ENCODE measurements at regions not wholly inside any gene's neighbourhood (a gene's known extent, or its start where the extent isn't known, plus 50 kb on each side); places are given as distances from the start of the nearest gene placed in this dataset.

DNA sequence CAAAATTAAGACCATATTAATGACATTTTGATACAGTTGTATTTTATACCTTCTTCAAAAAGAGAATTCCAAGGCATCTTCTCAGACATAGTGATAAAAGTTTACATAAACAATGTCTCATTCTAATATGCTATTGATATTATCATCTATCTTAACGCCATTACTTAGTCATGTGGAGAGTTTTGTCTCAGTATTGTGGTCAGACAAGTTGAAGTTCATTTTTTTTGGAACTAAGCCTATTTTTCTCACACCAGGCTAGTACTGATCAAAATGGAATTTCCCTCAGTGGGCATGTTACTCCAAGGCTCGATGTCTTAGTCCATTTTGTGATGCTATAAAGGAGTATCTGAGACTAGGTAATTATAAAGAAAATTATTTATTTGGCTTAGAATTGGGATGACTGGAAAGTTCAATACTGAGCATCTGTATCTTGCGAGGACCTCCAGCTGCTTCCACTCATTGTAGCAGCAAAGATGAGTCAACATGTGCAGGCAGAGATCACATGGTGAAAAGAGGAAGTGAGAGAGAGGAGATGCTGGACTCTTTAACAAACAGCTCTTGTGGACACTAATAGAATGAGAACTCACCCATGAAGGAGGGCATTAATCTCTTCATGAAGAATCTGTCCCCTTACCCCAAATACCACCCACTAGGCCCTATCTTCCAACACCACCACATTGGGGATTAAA, 825.5 kb upstream of the MANEA start:
- Histone ChIP-seq H3K36me3 (ENCODE audit: low read depth, missing control alignments) (no peaks in the 10 kb centered on the region), H3K4me3 (no peak overlapping the region), H3K27me3 (no peaks in the 10 kb centered on the region), H3K27ac (no peak overlapping the region), H3K4me1 (no peaks in the 10 kb centered on the region), H3K9me3 (no peaks in the 10 kb centered on the region)
- intact Hi-C loops (cut with DNase I; ENCODE audit: low total_unique reads): no loop called here
- TF ChIP-seq, protein P1, sequence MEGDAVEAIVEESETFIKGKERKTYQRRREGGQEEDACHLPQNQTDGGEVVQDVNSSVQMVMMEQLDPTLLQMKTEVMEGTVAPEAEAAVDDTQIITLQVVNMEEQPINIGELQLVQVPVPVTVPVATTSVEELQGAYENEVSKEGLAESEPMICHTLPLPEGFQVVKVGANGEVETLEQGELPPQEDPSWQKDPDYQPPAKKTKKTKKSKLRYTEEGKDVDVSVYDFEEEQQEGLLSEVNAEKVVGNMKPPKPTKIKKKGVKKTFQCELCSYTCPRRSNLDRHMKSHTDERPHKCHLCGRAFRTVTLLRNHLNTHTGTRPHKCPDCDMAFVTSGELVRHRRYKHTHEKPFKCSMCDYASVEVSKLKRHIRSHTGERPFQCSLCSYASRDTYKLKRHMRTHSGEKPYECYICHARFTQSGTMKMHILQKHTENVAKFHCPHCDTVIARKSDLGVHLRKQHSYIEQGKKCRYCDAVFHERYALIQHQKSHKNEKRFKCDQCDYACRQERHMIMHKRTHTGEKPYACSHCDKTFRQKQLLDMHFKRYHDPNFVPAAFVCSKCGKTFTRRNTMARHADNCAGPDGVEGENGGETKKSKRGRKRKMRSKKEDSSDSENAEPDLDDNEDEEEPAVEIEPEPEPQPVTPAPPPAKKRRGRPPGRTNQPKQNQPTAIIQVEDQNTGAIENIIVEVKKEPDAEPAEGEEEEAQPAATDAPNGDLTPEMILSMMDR (IDR thresholded peaks at IDR 0.05): no peak
- no peak for TF ChIP-seq POLR2A (IDR thresholded peaks at IDR 0.05)
- 65 to 82% methylated on average over 3 of the region's 3 CpGs for WGBS, 2 donors
- no peak for DNase-seq

DNA sequence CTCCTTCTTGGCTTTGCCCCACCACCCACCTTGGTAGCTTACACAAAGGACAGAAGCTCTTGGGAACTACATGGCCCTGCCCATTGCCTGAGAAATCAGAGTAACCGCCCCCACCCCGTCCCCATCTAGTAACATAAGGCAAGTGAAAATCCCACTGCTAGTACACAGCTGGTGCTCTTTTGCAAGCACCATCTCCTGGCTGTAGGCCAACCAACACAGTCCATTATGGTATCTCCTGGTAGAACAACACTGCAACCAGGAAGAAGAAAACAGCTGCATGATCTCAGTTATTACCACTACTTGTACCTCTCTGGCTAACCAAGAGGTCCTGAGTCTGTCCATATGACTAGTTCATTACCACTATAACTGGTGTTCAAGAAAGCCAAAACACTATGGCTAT, 841.1 kb upstream of the MANEA start:
- no peaks in the 10 kb centered on the region for H3K36me3 ChIP-seq (ENCODE audit: low read depth, missing control alignments)
- no peak for TF ChIP-seq POLR2A (IDR thresholded peaks at IDR 0.05)
- TF ChIP-seq, protein P1 (IDR thresholded peaks at IDR 0.05): no peak
- no peak overlapping the region for H3K4me3 ChIP-seq
- no peaks in the 10 kb centered on the region for H3K9me3 ChIP-seq
- H3K27me3 ChIP-seq: no peaks in the 10 kb centered on the region
- no peak overlapping the region for H3K27ac ChIP-seq
- H3K4me1 ChIP-seq: no peaks in the 10 kb centered on the region
- DNase-seq: no peak
- intact Hi-C loops (cut with DNase I; ENCODE audit: low total_unique reads): no loop called here
- 94% methylated on average over 2 of the region's 2 CpGs for WGBS, 2 donors

- Histone ChIP-seq H3K27ac (no peak overlapping the region), H3K4me3 (no peak overlapping the region), H3K36me3 (ENCODE audit: low read depth, missing control alignments) (no peaks in the 10 kb centered on the region), H3K4me1 (no peaks in the 10 kb centered on the region), H3K27me3 (no peaks in the 10 kb centered on the region), H3K9me3 (no peaks in the 10 kb centered on the region)
- 66 to 67% methylated on average over 7 of the region's 7 CpGs for WGBS, 2 donors
- TF ChIP-seq, protein P1 (IDR thresholded peaks at IDR 0.05): no peak
- TF ChIP-seq POLR2A (IDR thresholded peaks at IDR 0.05): no peak
- DNase-seq: no peak
- intact Hi-C loops (cut with DNase I; ENCODE audit: low total_unique reads): no loop called here
Measured at GRCh38 chr6:94735270-94735669, 842.1 kb upstream of the MANEA start.

DNA sequence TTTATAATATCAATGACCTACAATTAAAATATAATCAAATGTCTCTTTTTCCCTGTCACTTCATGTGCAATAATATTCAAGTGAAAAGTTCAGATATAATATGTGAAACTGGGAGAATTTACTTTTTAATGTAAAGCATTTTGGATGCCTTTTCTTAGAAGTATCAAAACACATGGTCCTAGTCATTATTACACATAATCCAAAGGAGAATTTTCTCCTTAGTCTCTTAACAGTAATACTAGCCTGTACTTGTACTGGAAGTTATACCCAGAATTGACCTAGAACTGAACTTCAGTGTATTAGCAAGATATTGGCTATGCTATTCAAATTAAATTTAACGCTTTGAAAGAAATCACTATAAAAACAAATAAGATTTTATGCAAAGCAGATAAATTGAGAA, 842.6 kb upstream of the MANEA start:
- Histone ChIP-seq H3K9me3 (no peaks in the 10 kb centered on the region), H3K36me3 (ENCODE audit: low read depth, missing control alignments) (no peaks in the 10 kb centered on the region), H3K4me3 (no peak overlapping the region), H3K27me3 (no peaks in the 10 kb centered on the region), H3K4me1 (no peaks in the 10 kb centered on the region), H3K27ac (no peak overlapping the region)
- WGBS, 2 donors: 50 to 73% methylated on average over 1 of the region's 1 CpG
- TF ChIP-seq, protein P1 (IDR thresholded peaks at IDR 0.05): no peak
- TF ChIP-seq POLR2A (IDR thresholded peaks at IDR 0.05): no peak
- no peak for DNase-seq
- intact Hi-C loops (cut with DNase I; ENCODE audit: low total_unique reads): no loop called here

DNA sequence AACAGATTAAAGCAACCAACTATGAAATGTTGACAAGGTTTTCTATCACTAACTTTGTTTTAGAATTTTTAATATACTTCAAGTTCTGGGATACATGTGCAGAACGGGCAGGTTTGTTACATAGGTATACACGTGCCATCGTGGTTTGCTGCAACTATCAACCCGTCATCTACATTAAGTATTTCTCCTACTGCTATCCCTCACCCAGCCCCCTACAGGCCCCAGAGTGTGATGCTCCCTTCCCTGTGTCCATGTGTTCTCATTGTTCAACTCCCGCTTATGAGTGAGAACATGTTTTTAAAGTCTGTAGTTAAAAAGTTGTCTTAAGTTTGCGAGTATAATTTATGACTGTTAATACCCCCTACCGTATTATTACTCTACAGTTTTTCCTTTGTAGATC, 844.3 kb upstream of the MANEA start:
- Histone ChIP-seq H3K4me1 (no peaks in the 10 kb centered on the region), H3K36me3 (ENCODE audit: low read depth, missing control alignments) (no peaks in the 10 kb centered on the region), H3K9me3 (no peaks in the 10 kb centered on the region), H3K27me3 (no peaks in the 10 kb centered on the region), H3K27ac (no peak overlapping the region), H3K4me3 (no peak overlapping the region)
- no peak for TF ChIP-seq POLR2A (IDR thresholded peaks at IDR 0.05)
- TF ChIP-seq, protein P1 (IDR thresholded peaks at IDR 0.05): no peak
- intact Hi-C loops (cut with DNase I; ENCODE audit: low total_unique reads): no loop called here
- no peak for DNase-seq
- 74 to 85% methylated on average over 7 of the region's 7 CpGs for WGBS, 2 donors
